Tibial artery (tissue), 4 donors: ENCODE measurements at regions not wholly inside any gene's neighbourhood (a gene's known extent, or its start where the extent isn't known, plus 50 kb on each side); places are given as distances from the start of the nearest gene placed in this dataset.

ENCODE experiments used
- DNase-seq, 2 donors: peaks; one replicate each; pipeline ENCODE4 v3.0.0-alpha.2; 2019
- H3K27ac ChIP-seq, 2 donors: fragments of 200-600 bp; sonication (generic) in 1 of 2; 1 replicate in 1 of 2; 2 replicates in 1 of 2; pipeline ENCODE4 v1.5.1; 2018 to 2019; ENCODE audit warnings: mild to moderate bottlenecking in 1 of 2
- H3K27me3 ChIP-seq, 2 donors: fragments of 200-600 bp; sonication (generic) in 1 of 2; one replicate each; pipeline versions ENCODE4 v1.5.1 to v1.6.0; 2016 to 2019
- H3K36me3 ChIP-seq, 3 donors: fragments of 200-600 bp; sonication (generic) in 2 of 3; one replicate each; pipeline ENCODE4 v1.5.1; 2016 to 2019; ENCODE audit warnings: mild to moderate bottlenecking in 2 of 3
- H3K4me1 ChIP-seq, 4 donors: fragments of 200-600 bp; sonication (generic) in 2 of 4; 1 replicate in 3 of 4; 2 replicates in 1 of 4; pipeline ENCODE4 v1.5.1; 2016 to 2019
- H3K4me3 ChIP-seq, 2 donors: fragments of 200-600 bp; sonication (generic) in 1 of 2; 1 replicate in 1 of 2; 2 replicates in 1 of 2; pipeline ENCODE4 v1.5.1; 2018 to 2019; ENCODE audit warnings: mild to moderate bottlenecking in 2 of 2
- H3K9me3 ChIP-seq, 3 donors: fragments of 200-600 bp; sonication (generic) in 1 of 3; one replicate each; pipeline ENCODE4 v1.5.1; 2016 to 2019
- intact Hi-C: fragments of 100-400 bp; cut with DNase I; formaldehyde crosslinking; loops from one replicate; pipeline ENCODE4 v1.15.0; 2023; ENCODE audit warnings: low total_unique reads
- TF ChIP-seq, protein P1 (sequence below), 2 experiments: fragments of 200-600 bp in 1 of 2; fragments of 450-650 bp in 1 of 2; IDR thresholded peaks; one replicate each; pipeline ENCODE4 v1.5.1; 2017 to 2019; ENCODE audit warnings: antibody characterized with exemption in 2 of 2, mild to moderate bottlenecking in 1 of 2, moderate library complexity in 1 of 2

DNA sequence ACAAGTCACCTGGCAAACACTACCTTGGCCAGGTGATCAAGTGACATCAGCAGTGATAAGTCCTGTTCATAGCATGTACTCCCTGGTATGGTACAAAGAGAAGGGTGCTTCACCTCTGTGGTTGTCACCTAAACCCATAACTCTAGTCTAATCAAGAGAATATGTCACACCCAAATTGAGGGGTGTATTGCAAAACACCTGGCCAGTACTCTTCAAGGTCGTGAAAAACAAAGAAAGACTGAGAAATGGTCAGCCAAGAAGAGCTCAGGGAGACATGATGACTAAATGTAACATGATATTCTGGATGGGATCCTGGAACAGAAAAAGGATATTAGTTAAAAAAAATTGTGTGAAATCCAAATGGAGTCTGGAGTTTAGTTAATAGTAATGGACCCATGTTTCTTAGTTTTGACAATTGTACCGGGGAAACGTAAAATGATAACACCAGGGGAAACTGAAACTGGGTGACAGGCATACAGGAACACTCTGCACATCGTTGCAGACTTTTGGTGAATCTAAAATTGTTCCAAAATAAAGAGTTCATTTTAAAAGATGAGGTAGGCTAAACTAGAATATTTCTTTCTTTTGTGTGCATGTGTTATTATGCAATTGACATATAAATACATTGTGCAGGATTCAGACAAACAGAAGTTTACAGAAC is 262.0 kb downstream of the CDC5L start:
- Histone ChIP-seq H3K36me3 (no peaks in the 10 kb centered on the region), H3K27ac (no peak overlapping the region), H3K9me3 (no peaks in the 10 kb centered on the region), H3K4me3 (no peak overlapping the region), H3K27me3 (peaks cover 0 to 4% of the 10 kb centered on the region in 2 donors), H3K4me1 (peaks cover 0 to 16% (median 6%) of the 10 kb centered on the region in 4 donors)
- TF ChIP-seq, protein P1, sequence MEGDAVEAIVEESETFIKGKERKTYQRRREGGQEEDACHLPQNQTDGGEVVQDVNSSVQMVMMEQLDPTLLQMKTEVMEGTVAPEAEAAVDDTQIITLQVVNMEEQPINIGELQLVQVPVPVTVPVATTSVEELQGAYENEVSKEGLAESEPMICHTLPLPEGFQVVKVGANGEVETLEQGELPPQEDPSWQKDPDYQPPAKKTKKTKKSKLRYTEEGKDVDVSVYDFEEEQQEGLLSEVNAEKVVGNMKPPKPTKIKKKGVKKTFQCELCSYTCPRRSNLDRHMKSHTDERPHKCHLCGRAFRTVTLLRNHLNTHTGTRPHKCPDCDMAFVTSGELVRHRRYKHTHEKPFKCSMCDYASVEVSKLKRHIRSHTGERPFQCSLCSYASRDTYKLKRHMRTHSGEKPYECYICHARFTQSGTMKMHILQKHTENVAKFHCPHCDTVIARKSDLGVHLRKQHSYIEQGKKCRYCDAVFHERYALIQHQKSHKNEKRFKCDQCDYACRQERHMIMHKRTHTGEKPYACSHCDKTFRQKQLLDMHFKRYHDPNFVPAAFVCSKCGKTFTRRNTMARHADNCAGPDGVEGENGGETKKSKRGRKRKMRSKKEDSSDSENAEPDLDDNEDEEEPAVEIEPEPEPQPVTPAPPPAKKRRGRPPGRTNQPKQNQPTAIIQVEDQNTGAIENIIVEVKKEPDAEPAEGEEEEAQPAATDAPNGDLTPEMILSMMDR (IDR thresholded peaks at IDR 0.05) = no peak
- no peak for DNase-seq
- intact Hi-C loops = loop anchor here (10.0 kb wide), 1 partner anchor 1275 kb away; no protein-coding TSS in a partner anchor

DNA sequence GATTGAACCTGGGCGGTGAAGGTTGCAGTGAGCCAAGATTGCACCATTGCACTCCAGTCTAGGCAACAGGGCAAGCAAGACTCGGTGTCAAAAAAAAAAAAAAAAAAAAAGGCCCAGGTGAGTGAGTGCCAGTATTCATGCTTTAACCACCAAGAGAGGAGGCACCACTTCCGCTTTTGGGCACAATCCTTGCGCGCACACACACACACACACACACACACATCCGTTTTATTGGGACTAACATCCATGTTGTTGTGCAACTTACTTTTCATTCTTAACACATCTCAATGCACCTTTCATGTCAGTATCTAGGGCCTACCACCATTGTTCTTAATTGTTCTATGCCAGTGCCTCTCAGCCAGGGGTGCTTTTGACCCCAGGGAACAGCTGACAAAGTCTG is 263.0 kb downstream of the CDC5L start:
- TF ChIP-seq, protein P1 (IDR thresholded peaks at IDR 0.05) = no peak
- Histone ChIP-seq H3K4me3 (no peak overlapping the region), H3K27ac (no peak overlapping the region), H3K27me3 (peaks cover 0 to 5% of the 10 kb centered on the region in 2 donors), H3K36me3 (no peaks in the 10 kb centered on the region), H3K4me1 (peaks cover 0 to 22% (median 7%) of the 10 kb centered on the region in 4 donors), H3K9me3 (no peaks in the 10 kb centered on the region)
- intact Hi-C loops = loop anchor here (10.0 kb wide), 1 partner anchor 1274 kb away; no protein-coding TSS in a partner anchor
- DNase-seq = peak in 1 of 2 donors; percentile 40

DNA sequence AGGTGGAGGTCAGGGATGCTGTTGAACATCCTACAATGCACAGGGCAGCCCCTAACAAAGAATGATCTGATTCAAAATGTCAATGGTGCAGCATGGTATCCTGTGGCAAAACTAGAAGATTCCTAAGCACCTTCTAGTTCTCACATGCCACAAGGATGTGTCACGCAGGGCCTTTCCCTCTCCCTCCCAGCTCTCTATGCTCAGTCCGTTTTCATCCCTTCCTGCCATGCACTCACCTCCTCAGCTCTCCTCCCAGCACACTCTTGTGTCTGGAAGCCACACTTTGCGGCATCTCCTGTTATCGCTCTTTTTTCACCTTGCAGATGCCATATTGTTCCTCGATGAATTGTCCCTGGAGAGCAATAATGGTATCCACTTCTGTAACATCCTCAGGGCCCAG is 263.4 kb downstream of the CDC5L start:
- H3K36me3 ChIP-seq = no peaks in the 10 kb centered on the region
- intact Hi-C loops = loop anchor here (10.0 kb wide), 1 partner anchor 1274 kb away; no protein-coding TSS in a partner anchor
- peaks cover 0 to 26% (median 9%) of the 10 kb centered on the region in 4 donors for H3K4me1 ChIP-seq
- no peak overlapping the region for H3K4me3 ChIP-seq
- TF ChIP-seq, protein P1 (IDR thresholded peaks at IDR 0.05) = no peak
- peaks cover 0 to 9% of the 10 kb centered on the region in 2 donors for H3K27me3 ChIP-seq
- H3K9me3 ChIP-seq = no peaks in the 10 kb centered on the region
- H3K27ac ChIP-seq = no peak overlapping the region
- DNase-seq = no peak

DNA sequence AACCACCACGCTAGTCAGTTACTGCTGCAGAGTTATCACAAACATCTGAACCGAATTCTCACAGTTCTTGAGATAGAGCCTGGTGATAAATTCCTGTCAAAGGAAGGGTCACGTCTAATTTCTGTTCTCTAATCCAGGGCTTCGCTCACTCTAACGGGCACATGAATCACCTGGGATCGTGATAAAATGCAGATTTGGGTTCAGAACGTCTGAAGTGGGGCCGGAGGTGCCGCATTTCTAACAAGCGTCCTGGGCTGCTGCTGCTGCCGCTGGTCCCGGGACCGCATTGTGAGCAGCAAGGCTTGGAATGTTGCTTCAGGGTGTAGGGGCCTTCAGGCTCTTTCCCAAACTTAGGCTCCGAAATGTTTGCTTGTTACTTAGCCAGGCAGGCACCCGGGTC is 264.1 kb downstream of the CDC5L start:
- Histone ChIP-seq H3K27me3 (peaks cover 0 to 10% of the 10 kb centered on the region in 2 donors), H3K27ac (no peak overlapping the region), H3K4me3 (no peak overlapping the region), H3K4me1 (peaks cover 0 to 26% (median 10%) of the 10 kb centered on the region in 4 donors), H3K9me3 (no peaks in the 10 kb centered on the region), H3K36me3 (no peaks in the 10 kb centered on the region)
- TF ChIP-seq, protein P1 (IDR thresholded peaks at IDR 0.05) = no peak
- intact Hi-C loops = loop anchor here (10.0 kb wide), 1 partner anchor 1273 kb away; no protein-coding TSS in a partner anchor
- no peak for DNase-seq

- no peak for DNase-seq
- no peaks in the 10 kb centered on the region for H3K36me3 ChIP-seq
- TF ChIP-seq, protein P1 (IDR thresholded peaks at IDR 0.05) = no peak
- H3K4me1 ChIP-seq = peaks cover 0 to 26% (median 10%) of the 10 kb centered on the region in 4 donors
- no peak overlapping the region for H3K27ac ChIP-seq
- no peaks in the 10 kb centered on the region for H3K9me3 ChIP-seq
- peaks cover 0 to 10% of the 10 kb centered on the region in 2 donors for H3K27me3 ChIP-seq
- intact Hi-C loops = loop anchor here (10.0 kb wide), 1 partner anchor 1272 kb away; no protein-coding TSS in a partner anchor
- H3K4me3 ChIP-seq = no peak overlapping the region
These were observed 265.0 kb downstream of the CDC5L start for GRCh38 chr6:44652547-44652946.
